CD4-positive, alpha-beta T cell treated with Interleukin-6 for 4 hours (primary cell): ENCODE measurements at regions not wholly inside any gene's neighbourhood (a gene's known extent, or its start where the extent isn't known, plus 50 kb on each side); places are given as distances from the start of the nearest gene placed in this dataset.

Experiments
- DNase-seq: peaks from one replicate; pipeline ENCODE4 v3.0.0-alpha.2; 2020; ENCODE audit warnings: mixed read lengths

GRCh38 chr12:107322063-107322462 is 228.7 kb upstream of the CRY1 start:
- peak; percentile 55 for DNase-seq

- no peak for DNase-seq
Measured at GRCh38 chr12:107325075-107325608, 231.8 kb upstream of the CRY1 start.

- DNase-seq = no peak
Measured at GRCh38 chr12:107326237-107326636, 232.9 kb upstream of the CRY1 start.

GRCh38 chr12:107327651-107328182 is 234.4 kb upstream of the CRY1 start:
- no peak for DNase-seq

- DNase-seq = no peak
Measured at GRCh38 chr12:107328442-107329133, 235.2 kb upstream of the CRY1 start.

- DNase-seq = no peak
Measured at GRCh38 chr12:107329569-107330324, 236.4 kb upstream of the CRY1 start.

- DNase-seq = peak; percentile 30
Measured at GRCh38 chr12:107330831-107331431, 237.6 kb upstream of the CRY1 start.

GRCh38 chr12:107331471-107331870 is 238.1 kb upstream of the CRY1 start:
- DNase-seq = no peak

GRCh38 chr12:107331912-107332311 is 238.6 kb upstream of the CRY1 start:
- DNase-seq = no peak

GRCh38 chr12:107332743-107333142 is 239.4 kb upstream of the CRY1 start:
- no peak for DNase-seq

GRCh38 chr12:107335802-107336570 is 242.6 kb upstream of the CRY1 start:
- no peak for DNase-seq

- DNase-seq = no peak
Measured at GRCh38 chr12:107336695-107337094, 243.3 kb upstream of the CRY1 start.

GRCh38 chr12:107337346-107338095 is 244.2 kb upstream of the CRY1 start:
- peak; percentile 22 for DNase-seq

- DNase-seq = no peak
Measured at GRCh38 chr12:107339487-107339886, 246.1 kb upstream of the CRY1 start.

- DNase-seq = no peak
Measured at GRCh38 chr12:107339932-107340331, 246.6 kb upstream of the CRY1 start.

GRCh38 chr12:107340898-107341297 is 247.5 kb upstream of the CRY1 start:
- DNase-seq = no peak

GRCh38 chr12:107344035-107344808 is 250.9 kb upstream of the CRY1 start:
- DNase-seq = no peak

- DNase-seq = no peak
Measured at GRCh38 chr12:107347261-107347660, 253.9 kb upstream of the CRY1 start.

GRCh38 chr12:107349008-107349747 is 255.8 kb upstream of the CRY1 start:
- no peak for DNase-seq

GRCh38 chr12:107349839-107350238 is 256.5 kb upstream of the CRY1 start:
- no peak for DNase-seq
